ENCODE measurements at regions not wholly inside any gene's neighbourhood (a gene's known extent, or its start where the extent isn't known, plus 50 kb on each side); places are given as distances from the start of the nearest gene placed in this dataset.

GRCh38 chr14:100994082-100994481 is 90.6 kb upstream of the RTL1 start:
- Mint-ChIP-seq H3K27ac (no peak overlapping the region), H3K4me3 (no peak overlapping the region), H3K4me1 (no peaks in the 10 kb centered on the region), H3K27me3 (ENCODE audit: low read depth) (no peaks in the 10 kb centered on the region), H3K9me3 (no peaks in the 10 kb centered on the region), H3K36me3 (ENCODE audit: low read depth) (no peaks in the 10 kb centered on the region)
- TF ChIP-seq CTCF (IDR thresholded peaks at IDR 0.05; ENCODE audit: unreplicated experiment in 3 of 3), result no peak

GRCh38 chr14:100994756-100995330 is 91.3 kb upstream of the RTL1 start:
- H3K27ac Mint-ChIP-seq, result no peak overlapping the region
- no peak overlapping the region for H3K4me3 Mint-ChIP-seq
- no peaks in the 10 kb centered on the region for H3K36me3 Mint-ChIP-seq (ENCODE audit: low read depth)
- no peaks in the 10 kb centered on the region for H3K9me3 Mint-ChIP-seq
- no peaks in the 10 kb centered on the region for H3K27me3 Mint-ChIP-seq (ENCODE audit: low read depth)
- H3K4me1 Mint-ChIP-seq, result no peaks in the 10 kb centered on the region
- TF ChIP-seq CTCF (IDR thresholded peaks at IDR 0.05; ENCODE audit: unreplicated experiment in 3 of 3), result no peak

GRCh38 chr14:101000711-101001250 is 97.3 kb upstream of the RTL1 start:
- H3K4me1 Mint-ChIP-seq, result peaks cover 25% of the 10 kb centered on the region

GRCh38 chr14:101001311-101002069 is 98.0 kb upstream of the RTL1 start:
- TF ChIP-seq CTCF (IDR thresholded peaks at IDR 0.05; ENCODE audit: unreplicated experiment in 3 of 3), result no peak

More at GRCh38 chr14:101000711-101001250, 97.3 kb upstream of the RTL1 start:
- H3K27me3 Mint-ChIP-seq (ENCODE audit: low read depth), result peaks cover 4% of the 10 kb centered on the region
- H3K4me3 Mint-ChIP-seq, result no peak overlapping the region
- no peak for TF ChIP-seq CTCF (IDR thresholded peaks at IDR 0.05; ENCODE audit: unreplicated experiment in 3 of 3)
- H3K36me3 Mint-ChIP-seq (ENCODE audit: low read depth), result no peaks in the 10 kb centered on the region
- no peak overlapping the region for H3K27ac Mint-ChIP-seq
- peaks cover 4% of the 10 kb centered on the region for H3K9me3 Mint-ChIP-seq

GRCh38 chr14:101002738-101003137 is 99.2 kb upstream of the RTL1 start:
- H3K27me3 Mint-ChIP-seq (ENCODE audit: low read depth), result peaks cover 4% of the 10 kb centered on the region
- H3K36me3 Mint-ChIP-seq (ENCODE audit: low read depth), result no peaks in the 10 kb centered on the region
- H3K4me3 Mint-ChIP-seq, result no peak overlapping the region
- H3K9me3 Mint-ChIP-seq, result peaks cover 4% of the 10 kb centered on the region
- peaks cover 33% of the 10 kb centered on the region for H3K4me1 Mint-ChIP-seq
- no peak for TF ChIP-seq CTCF (IDR thresholded peaks at IDR 0.05; ENCODE audit: unreplicated experiment in 3 of 3)
- peak overlapping the region in 2 of 3 experiments; percentile 96 to 100 for H3K27ac Mint-ChIP-seq

More at GRCh38 chr14:101001311-101002069, 98.0 kb upstream of the RTL1 start:
- peak overlapping the region in 2 of 3 experiments; percentile 0 to 10 for H3K27ac Mint-ChIP-seq
- peaks cover 4% of the 10 kb centered on the region for H3K27me3 Mint-ChIP-seq (ENCODE audit: low read depth)
- peaks cover 4% of the 10 kb centered on the region for H3K9me3 Mint-ChIP-seq
- H3K4me3 Mint-ChIP-seq, result no peak overlapping the region
- no peaks in the 10 kb centered on the region for H3K36me3 Mint-ChIP-seq (ENCODE audit: low read depth)
- peaks cover 28% of the 10 kb centered on the region for H3K4me1 Mint-ChIP-seq

Data from nephron (organoid).